ENCODE measurements at regions not wholly inside any gene's neighbourhood (a gene's known extent, or its start where the extent isn't known, plus 50 kb on each side); places are given as distances from the start of the nearest gene placed in this dataset.

DNA sequence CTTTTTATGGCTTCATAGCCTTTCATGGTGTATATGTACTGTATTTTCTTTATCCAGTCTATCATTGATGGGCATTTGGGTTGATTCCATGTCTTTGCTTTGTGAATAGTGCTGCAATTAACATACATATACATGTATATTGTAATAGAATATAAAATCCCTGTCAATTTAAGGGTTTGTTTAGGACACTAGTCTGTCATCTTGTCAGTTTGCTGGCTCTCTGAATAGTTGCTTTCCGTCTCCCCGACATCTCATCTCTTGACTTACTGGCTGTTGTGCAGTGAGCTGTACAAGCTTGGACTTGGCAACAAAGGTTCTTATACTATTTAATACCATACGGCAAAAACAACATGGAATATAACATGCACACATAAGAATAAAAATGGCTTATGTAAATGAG lies 1487.5 kb downstream of the LRRC4C start:
- Mint-ChIP-seq H3K36me3 (no peaks in the 10 kb centered on the region), H3K27ac (no peak overlapping the region), H3K9me3 (peaks cover 8 to 50% (median 26%) of the 10 kb centered on the region in 6 donors), H3K27me3 (ENCODE audit: low read depth in 3 of 3) (no peaks in the 10 kb centered on the region), H3K4me3 (no peak overlapping the region), H3K4me1 (no peaks in the 10 kb centered on the region)
- no peak for DNase-seq

DNA sequence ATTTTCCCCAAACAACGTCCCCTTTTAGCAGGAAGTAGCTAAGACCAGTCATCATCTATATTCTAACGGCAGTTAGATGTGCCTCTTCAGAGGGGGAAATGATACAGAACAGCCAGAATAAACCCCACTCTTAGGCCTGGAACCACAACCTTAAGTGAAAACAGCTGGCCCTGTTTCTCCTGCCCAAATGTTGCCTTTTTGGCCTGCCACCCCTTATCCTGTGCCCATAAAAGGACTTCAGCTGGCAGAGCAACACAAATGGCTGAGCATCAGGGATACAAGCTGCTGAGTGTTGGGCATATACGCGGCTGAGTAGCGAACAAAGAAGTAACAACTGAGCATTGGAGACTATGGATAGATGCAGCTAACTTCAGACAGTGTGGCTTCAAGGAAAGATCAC lies 1491.4 kb downstream of the LRRC4C start:
- no peak for DNase-seq
- no peak overlapping the region for H3K4me3 Mint-ChIP-seq
- H3K27me3 Mint-ChIP-seq (ENCODE audit: low read depth in 3 of 3) = peaks cover 0 to under 1% (median 0%) of the 10 kb centered on the region in 3 donors
- no peak overlapping the region for H3K27ac Mint-ChIP-seq
- H3K4me1 Mint-ChIP-seq = no peaks in the 10 kb centered on the region
- peaks cover 0 to 2% (median 0%) of the 10 kb centered on the region in 3 donors for H3K36me3 Mint-ChIP-seq
- H3K9me3 Mint-ChIP-seq = peaks cover 13 to 55% (median 23%) of the 10 kb centered on the region in 6 donors

DNA sequence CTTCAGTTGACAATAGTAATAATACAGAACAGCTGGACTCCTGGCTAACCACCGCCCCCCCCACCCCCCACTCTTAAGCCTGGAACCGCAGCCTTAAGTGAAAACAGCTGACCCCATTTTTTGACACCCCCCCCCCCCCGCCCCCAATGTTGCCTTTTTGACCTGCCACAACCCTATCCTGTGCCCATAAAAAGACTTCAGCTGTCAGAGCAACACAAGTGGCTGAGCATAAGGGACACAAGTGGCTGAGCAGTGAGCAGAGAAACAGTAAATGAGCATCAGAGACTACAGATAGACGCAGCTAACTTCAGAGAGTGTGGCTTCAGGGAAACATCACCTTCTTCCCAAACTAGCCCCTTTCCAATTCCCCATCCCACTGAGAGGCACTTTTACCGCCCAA lies 1493.8 kb downstream of the LRRC4C start:
- no peak for DNase-seq
- peaks cover 0 to 1% (median 0%) of the 10 kb centered on the region in 3 donors for H3K27me3 Mint-ChIP-seq (ENCODE audit: low read depth in 3 of 3)
- no peak overlapping the region for H3K27ac Mint-ChIP-seq
- no peak overlapping the region for H3K4me3 Mint-ChIP-seq
- peaks cover 15 to 59% (median 29%) of the 10 kb centered on the region in 6 donors for H3K9me3 Mint-ChIP-seq
- H3K4me1 Mint-ChIP-seq = no peaks in the 10 kb centered on the region
- peaks cover 0 to 2% (median 0%) of the 10 kb centered on the region in 3 donors for H3K36me3 Mint-ChIP-seq

DNA sequence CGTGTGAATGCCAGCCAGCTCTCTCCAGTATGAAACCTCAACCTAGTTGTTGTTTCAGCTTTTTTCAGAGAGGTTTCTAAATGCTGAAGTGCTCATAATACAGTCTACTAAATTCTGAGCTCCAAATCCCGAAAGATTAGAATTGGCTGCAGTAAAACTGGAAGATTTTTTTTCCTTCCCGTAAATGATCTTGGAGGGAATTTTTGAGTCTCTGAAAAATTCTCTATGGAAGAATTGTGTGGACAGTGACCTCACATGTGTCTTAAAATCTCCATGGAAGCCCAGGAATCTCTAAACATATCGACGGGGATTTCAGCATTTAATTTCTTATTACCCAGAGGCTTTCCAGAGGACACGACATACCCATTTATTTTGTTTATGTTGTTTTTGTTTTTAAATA lies 1499.2 kb downstream of the LRRC4C start:
- Mint-ChIP-seq H3K36me3 (peaks cover 0 to 5% (median 0%) of the 10 kb centered on the region in 3 donors), H3K27ac (no peak overlapping the region), H3K4me3 (no peak overlapping the region), H3K27me3 (ENCODE audit: low read depth in 3 of 3) (peaks cover 0 to 2% (median 0%) of the 10 kb centered on the region in 3 donors), H3K4me1 (no peaks in the 10 kb centered on the region), H3K9me3 (peaks cover 16 to 54% (median 31%) of the 10 kb centered on the region in 6 donors)
- DNase-seq = no peak

DNA sequence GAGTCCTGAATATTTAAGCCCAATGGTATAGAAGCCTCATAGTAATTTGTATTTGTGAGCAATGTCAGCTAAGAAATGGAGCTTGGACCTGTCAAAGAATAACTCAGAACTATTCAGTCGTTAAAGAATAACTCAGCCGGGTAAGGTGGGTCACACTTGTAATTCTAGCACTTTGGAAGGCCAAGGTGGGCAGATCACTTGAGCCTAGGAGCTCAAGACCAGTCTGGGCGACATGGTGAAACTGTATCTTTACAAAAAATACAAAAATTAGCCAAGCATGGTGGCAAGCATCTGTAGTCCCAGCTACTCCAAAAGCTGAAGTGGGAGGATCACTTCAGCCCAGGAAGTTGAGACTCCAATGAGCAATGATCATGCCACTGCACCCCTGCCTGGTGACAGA lies 1526.5 kb downstream of the LRRC4C start:
- Mint-ChIP-seq H3K4me1 (no peaks in the 10 kb centered on the region), H3K27me3 (ENCODE audit: low read depth in 3 of 3) (no peaks in the 10 kb centered on the region), H3K9me3 (peaks cover 15 to 67% (median 34%) of the 10 kb centered on the region in 6 donors), H3K36me3 (peaks cover 0 to 5% (median 0%) of the 10 kb centered on the region in 3 donors), H3K4me3 (no peak overlapping the region), H3K27ac (no peak overlapping the region)
- DNase-seq = no peak

DNA sequence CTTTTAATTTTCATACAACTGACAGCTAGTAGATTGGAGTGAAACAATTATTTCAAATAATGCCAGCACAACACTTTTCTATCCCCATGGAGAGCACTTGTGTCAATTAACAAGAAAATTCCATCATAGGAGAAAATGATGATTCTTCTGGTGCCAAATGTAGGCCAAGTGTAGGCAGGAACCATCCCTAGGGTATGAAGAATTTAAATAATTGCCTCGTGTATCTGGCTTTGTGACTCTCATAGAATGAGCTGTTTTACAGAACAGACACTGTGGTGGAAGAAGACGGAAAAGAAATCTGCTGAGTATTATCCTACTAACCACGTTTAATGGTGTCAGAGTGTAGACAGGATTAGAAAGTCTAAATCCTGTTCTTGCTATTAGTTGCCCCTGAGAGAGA lies 1542.2 kb downstream of the LRRC4C start:
- Mint-ChIP-seq H3K27me3 (ENCODE audit: low read depth in 3 of 3) (no peaks in the 10 kb centered on the region), H3K4me3 (no peak overlapping the region), H3K9me3 (peaks cover 16 to 51% (median 46%) of the 10 kb centered on the region in 6 donors), H3K4me1 (no peaks in the 10 kb centered on the region), H3K27ac (no peak overlapping the region), H3K36me3 (peaks cover 0 to 6% (median 5%) of the 10 kb centered on the region in 3 donors)
- DNase-seq = no peak

DNA sequence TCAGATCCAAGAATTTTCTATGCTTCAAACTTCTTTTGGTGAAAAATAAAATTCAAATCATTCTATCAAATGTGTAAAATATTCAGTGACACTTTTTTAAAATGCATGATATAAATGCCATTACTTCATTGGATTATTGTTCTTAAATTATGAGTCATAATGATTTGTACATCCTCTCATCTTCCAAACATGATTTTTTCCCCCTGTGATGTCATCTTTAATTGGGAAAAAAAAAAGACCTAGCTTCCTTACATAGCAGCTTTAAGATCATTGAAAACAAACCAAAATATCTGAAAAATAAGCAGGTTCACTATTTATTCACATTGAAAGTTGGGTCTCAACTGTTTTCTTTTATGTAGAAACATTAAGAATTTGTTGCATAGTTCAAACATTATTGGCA lies 1549.4 kb downstream of the LRRC4C start:
- DNase-seq = no peak
- no peaks in the 10 kb centered on the region for H3K4me1 Mint-ChIP-seq
- no peaks in the 10 kb centered on the region for H3K27me3 Mint-ChIP-seq (ENCODE audit: low read depth in 3 of 3)
- peaks cover 5 to 46% (median 32%) of the 10 kb centered on the region in 6 donors for H3K9me3 Mint-ChIP-seq
- no peak overlapping the region for H3K27ac Mint-ChIP-seq
- H3K36me3 Mint-ChIP-seq = peaks cover 0 to 6% (median 0%) of the 10 kb centered on the region in 3 donors
- no peak overlapping the region for H3K4me3 Mint-ChIP-seq

DNA sequence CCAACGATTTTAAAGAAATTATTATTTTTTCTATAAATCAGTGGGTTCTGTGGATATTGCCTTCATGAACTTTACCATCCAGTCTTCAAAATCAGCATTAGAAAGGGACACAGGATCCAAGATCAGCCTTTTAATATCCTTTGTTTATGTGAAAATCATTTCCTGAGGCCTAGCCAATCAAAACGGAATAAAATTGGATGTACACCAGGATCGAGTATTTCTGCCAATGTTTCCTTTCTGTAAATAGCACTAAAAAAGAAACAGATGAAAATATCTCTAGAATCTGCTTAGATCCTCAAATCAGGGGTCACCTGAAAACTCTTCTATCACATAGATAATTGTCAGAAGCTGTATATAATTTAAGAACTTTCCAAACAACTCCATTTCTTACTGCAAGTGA lies 1598.5 kb downstream of the LRRC4C start:
- H3K9me3 Mint-ChIP-seq = peaks cover 6 to 41% (median 22%) of the 10 kb centered on the region in 6 donors
- H3K4me3 Mint-ChIP-seq = no peak overlapping the region
- H3K4me1 Mint-ChIP-seq = no peaks in the 10 kb centered on the region
- DNase-seq = no peak
- no peak overlapping the region for H3K27ac Mint-ChIP-seq
- no peaks in the 10 kb centered on the region for H3K27me3 Mint-ChIP-seq (ENCODE audit: low read depth in 3 of 3)
- peaks cover 0 to 4% (median 0%) of the 10 kb centered on the region in 3 donors for H3K36me3 Mint-ChIP-seq

DNA sequence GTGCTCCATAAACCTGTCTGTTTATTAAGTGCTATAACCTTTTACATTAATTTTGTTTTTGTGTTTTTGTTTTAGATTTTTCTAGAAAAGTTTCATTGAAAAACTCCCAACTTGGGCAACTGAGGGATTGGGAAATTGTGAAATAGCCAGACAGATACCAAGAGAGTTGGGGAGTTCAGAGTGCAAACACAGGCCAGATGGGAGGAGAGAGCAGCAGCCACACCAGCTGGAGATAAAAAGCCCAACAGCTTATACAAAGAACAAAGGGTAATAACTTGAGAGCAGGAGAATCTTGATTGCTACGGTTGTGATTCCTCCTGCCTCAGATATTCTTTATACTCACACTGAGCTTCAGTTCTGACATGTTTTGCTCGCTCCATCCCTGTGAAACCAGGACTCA lies 1642.2 kb downstream of the LRRC4C start:
- Mint-ChIP-seq H3K27me3 (ENCODE audit: low read depth in 3 of 3) (peaks cover 0 to 2% (median 1%) of the 10 kb centered on the region in 3 donors), H3K4me3 (no peak overlapping the region), H3K27ac (no peak overlapping the region), H3K9me3 (peaks cover 9 to 92% (median 52%) of the 10 kb centered on the region in 6 donors), H3K4me1 (no peaks in the 10 kb centered on the region), H3K36me3 (peaks cover 0 to 6% (median 5%) of the 10 kb centered on the region in 3 donors)
- no peak for DNase-seq

DNA sequence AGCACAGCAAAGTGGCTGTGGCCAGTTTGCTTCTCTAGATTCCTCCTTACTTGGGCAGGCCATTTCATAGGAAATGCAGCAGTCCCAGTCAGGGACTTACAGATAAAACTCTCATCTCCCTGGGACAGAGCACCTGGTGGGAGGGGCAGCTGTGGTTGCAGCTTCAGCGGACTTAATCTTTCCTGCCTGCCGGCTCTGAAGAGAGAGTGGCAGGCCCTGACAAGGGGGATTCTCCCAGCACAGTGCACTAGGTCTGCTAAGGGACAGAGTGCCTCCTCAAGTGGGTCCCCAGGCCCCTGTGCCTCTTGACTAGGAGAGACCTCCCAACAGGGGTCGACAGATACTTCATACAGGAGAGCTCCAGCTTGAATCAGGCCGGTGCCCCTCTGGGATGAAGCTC lies 1649.1 kb downstream of the LRRC4C start:
- no peak overlapping the region for H3K4me3 Mint-ChIP-seq
- peaks cover 10 to 79% (median 43%) of the 10 kb centered on the region in 6 donors for H3K9me3 Mint-ChIP-seq
- no peak overlapping the region for H3K27ac Mint-ChIP-seq

DNA sequence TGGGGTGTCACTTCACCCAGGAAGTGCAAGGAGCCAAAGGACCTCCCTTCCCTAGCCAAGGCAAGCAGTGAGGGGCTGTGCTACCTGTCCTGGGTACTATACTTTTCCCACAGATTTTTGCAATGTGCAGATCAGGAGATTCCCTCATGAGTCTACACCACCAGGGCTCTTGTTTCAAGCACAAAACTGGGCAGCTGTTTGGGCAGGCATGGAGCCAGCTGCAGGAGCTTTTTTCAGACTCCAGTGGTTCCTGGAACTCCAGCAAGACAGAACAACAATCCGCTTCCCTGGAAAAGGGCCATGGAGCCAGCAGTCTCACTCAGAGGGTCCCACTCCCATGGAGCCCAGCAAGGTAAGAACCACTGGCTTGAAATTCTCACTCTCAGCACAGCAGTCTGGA lies 1649.6 kb downstream of the LRRC4C start:
- H3K27ac Mint-ChIP-seq = no peak overlapping the region
- H3K9me3 Mint-ChIP-seq = peaks cover 10 to 75% (median 40%) of the 10 kb centered on the region in 6 donors
- peaks cover 0 to 3% (median 0%) of the 10 kb centered on the region in 3 donors for H3K27me3 Mint-ChIP-seq (ENCODE audit: low read depth in 3 of 3)
- no peak for DNase-seq
- no peaks in the 10 kb centered on the region for H3K4me1 Mint-ChIP-seq
- peaks cover 0 to 4% (median 0%) of the 10 kb centered on the region in 3 donors for H3K36me3 Mint-ChIP-seq
- H3K4me3 Mint-ChIP-seq = no peak overlapping the region

More for the DNA sequence above, 1649.1 kb downstream of the LRRC4C start:
- DNase-seq = no peak
- peaks cover 0 to 3% (median 0%) of the 10 kb centered on the region in 3 donors for H3K27me3 Mint-ChIP-seq (ENCODE audit: low read depth in 3 of 3)
- H3K4me1 Mint-ChIP-seq = no peaks in the 10 kb centered on the region
- peaks cover 0 to 6% (median 0%) of the 10 kb centered on the region in 3 donors for H3K36me3 Mint-ChIP-seq

DNA sequence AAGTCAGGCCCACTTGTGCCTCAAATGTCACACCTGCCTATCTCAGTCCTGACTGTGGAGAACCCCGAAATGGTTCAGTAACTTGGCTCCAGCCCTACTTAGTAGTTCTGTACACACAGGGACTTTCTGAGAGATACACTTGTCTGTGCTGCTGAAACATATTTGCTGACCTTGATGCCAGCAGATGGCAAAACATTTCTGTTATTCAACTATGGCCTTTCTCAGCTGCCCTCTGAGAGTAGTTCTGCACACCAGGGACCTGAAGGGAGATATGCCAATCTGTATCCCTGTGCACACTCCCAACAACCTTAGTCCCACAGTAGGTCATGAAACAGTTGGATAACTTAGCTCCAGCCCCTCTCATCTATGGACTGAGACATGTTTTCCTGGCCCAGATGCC lies 1651.5 kb downstream of the LRRC4C start:
- H3K27me3 Mint-ChIP-seq (ENCODE audit: low read depth in 3 of 3) = peaks cover 0 to 3% (median 0%) of the 10 kb centered on the region in 3 donors
- H3K36me3 Mint-ChIP-seq = peaks cover 0 to 4% (median 0%) of the 10 kb centered on the region in 3 donors
- H3K27ac Mint-ChIP-seq = no peak overlapping the region
- H3K9me3 Mint-ChIP-seq = peaks cover 5 to 70% (median 34%) of the 10 kb centered on the region in 6 donors
- DNase-seq = no peak
- H3K4me3 Mint-ChIP-seq = no peak overlapping the region
- H3K4me1 Mint-ChIP-seq = no peaks in the 10 kb centered on the region

DNA sequence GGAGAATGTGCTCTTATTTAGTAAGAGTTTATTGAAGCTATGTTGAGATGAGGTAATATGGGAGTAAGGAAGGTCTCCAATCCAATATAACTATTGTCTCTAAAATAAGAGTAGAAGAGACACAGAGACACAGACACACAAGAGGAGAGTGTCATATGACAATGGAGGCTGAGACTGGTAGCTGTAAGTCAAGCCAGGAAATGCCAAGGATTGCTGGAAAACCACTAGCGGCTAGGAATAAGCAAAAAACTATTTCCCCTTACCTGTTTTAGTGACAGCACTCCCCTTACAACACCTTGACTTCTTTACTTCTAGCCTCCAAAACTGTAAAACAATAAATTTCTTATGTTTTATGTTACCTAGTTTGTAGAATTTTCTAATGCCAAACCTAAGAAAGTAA lies 1652.8 kb downstream of the LRRC4C start:
- Mint-ChIP-seq H3K4me1 (no peaks in the 10 kb centered on the region), H3K27ac (no peak overlapping the region), H3K27me3 (ENCODE audit: low read depth in 3 of 3) (peaks cover 0 to 3% (median 0%) of the 10 kb centered on the region in 3 donors), H3K4me3 (no peak overlapping the region), H3K36me3 (peaks cover 0 to 4% (median 0%) of the 10 kb centered on the region in 3 donors), H3K9me3 (peaks cover 5 to 59% (median 28%) of the 10 kb centered on the region in 6 donors)
- no peak for DNase-seq

DNA sequence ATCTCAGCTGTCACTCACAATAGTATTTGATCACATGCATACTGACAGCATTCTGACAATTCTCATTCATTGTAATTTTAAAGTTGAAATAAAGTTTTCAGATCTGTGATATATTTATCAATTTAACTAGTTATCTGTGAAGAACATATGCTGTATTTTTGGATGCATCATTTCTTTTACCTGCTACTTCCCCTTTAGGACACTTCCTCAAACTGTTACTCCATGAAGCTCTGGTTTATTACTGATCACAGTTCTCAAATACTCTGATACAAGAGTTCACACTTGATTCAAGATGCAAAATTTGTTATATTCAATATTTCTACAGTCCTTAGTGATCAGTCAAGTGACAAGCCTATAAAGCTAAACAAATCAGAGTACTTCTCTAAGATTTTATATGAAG lies 1655.2 kb downstream of the LRRC4C start:
- Mint-ChIP-seq H3K36me3 (peaks cover 0 to 2% (median 0%) of the 10 kb centered on the region in 3 donors), H3K4me3 (no peak overlapping the region), H3K27me3 (ENCODE audit: low read depth in 3 of 3) (peaks cover 0 to 2% (median 0%) of the 10 kb centered on the region in 3 donors), H3K4me1 (no peaks in the 10 kb centered on the region), H3K9me3 (peaks cover 3 to 54% (median 25%) of the 10 kb centered on the region in 6 donors), H3K27ac (no peak overlapping the region)
- no peak for DNase-seq

DNA sequence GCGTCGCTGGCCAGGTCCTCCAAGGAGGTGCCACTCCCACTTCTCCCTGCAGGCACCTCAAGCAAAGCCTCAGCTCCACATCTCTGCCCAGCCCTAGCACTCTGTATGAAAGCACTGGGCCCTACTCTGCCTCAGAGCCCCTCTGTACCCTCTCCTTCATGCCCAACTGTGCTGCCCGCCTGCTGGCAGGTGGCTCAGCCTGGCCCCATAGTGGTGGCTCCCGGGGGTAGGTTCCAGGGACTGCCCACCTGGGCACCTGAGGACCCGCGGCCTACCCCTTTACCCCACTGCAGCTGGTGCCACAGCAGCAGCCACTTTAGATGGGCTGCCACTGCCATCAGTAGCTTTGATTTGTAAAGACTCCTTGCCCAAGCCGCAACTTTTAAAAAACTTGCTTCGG lies 1672.8 kb downstream of the LRRC4C start:
- Mint-ChIP-seq H3K36me3 (no peaks in the 10 kb centered on the region), H3K4me1 (no peaks in the 10 kb centered on the region), H3K9me3 (peaks cover 13 to 37% (median 17%) of the 10 kb centered on the region in 6 donors), H3K4me3 (no peak overlapping the region), H3K27ac (no peak overlapping the region), H3K27me3 (ENCODE audit: low read depth in 3 of 3) (peaks cover 0 to 3% (median 0%) of the 10 kb centered on the region in 3 donors)
- no peak for DNase-seq

Data from immature natural killer cell (primary cell).